ENCODE measurements at regions not wholly inside any gene's neighbourhood (a gene's known extent, or its start where the extent isn't known, plus 50 kb on each side); places are given as distances from the start of the nearest gene placed in this dataset.

GRCh38 chr10:36393801-36394200 lies 731.6 kb upstream of the ANKRD30A start:
- Histone ChIP-seq H3K4me3 (replicated peaks; ENCODE audit: low read depth, low read length) (no peak overlapping the region), H3K27me3 (replicated peaks; ENCODE audit: control insufficient read depth, insufficient read depth, low read length) (no peaks in the 10 kb centered on the region), H3K36me3 (ENCODE audit: control insufficient read depth, insufficient read depth, low read length) (no peaks in the 10 kb centered on the region)
- no peak for TF ChIP-seq CTCF (IDR thresholded peaks at IDR 0.05; ENCODE audit: insufficient read depth, low read length, poor library complexity, severe bottlenecking)
- DNase-seq (ENCODE audit: extremely low read depth, insufficient read length): no peak

GRCh38 chr10:36391405-36391804 lies 734.0 kb upstream of the ANKRD30A start:
- no peaks in the 10 kb centered on the region for H3K27me3 ChIP-seq (replicated peaks; ENCODE audit: control insufficient read depth, insufficient read depth, low read length)
- no peak for DNase-seq (ENCODE audit: extremely low read depth, insufficient read length)
- no peaks in the 10 kb centered on the region for H3K36me3 ChIP-seq (ENCODE audit: control insufficient read depth, insufficient read depth, low read length)
- TF ChIP-seq CTCF (IDR thresholded peaks at IDR 0.05; ENCODE audit: insufficient read depth, low read length, poor library complexity, severe bottlenecking): no peak
- no peak overlapping the region for H3K4me3 ChIP-seq (replicated peaks; ENCODE audit: low read depth, low read length)

GRCh38 chr10:36390221-36390620 lies 735.2 kb upstream of the ANKRD30A start:
- DNase-seq (ENCODE audit: extremely low read depth, insufficient read length): no peak
- no peak for TF ChIP-seq CTCF (IDR thresholded peaks at IDR 0.05; ENCODE audit: insufficient read depth, low read length, poor library complexity, severe bottlenecking)
- Histone ChIP-seq H3K36me3 (ENCODE audit: control insufficient read depth, insufficient read depth, low read length) (no peaks in the 10 kb centered on the region), H3K4me3 (replicated peaks; ENCODE audit: low read depth, low read length) (no peak overlapping the region), H3K27me3 (replicated peaks; ENCODE audit: control insufficient read depth, insufficient read depth, low read length) (no peaks in the 10 kb centered on the region)

GRCh38 chr10:36388166-36388565 lies 737.2 kb upstream of the ANKRD30A start:
- Histone ChIP-seq H3K27me3 (replicated peaks; ENCODE audit: control insufficient read depth, insufficient read depth, low read length) (no peaks in the 10 kb centered on the region), H3K36me3 (ENCODE audit: control insufficient read depth, insufficient read depth, low read length) (no peaks in the 10 kb centered on the region), H3K4me3 (replicated peaks; ENCODE audit: low read depth, low read length) (no peak overlapping the region)
- DNase-seq (ENCODE audit: extremely low read depth, insufficient read length): no peak
- no peak for TF ChIP-seq CTCF (IDR thresholded peaks at IDR 0.05; ENCODE audit: insufficient read depth, low read length, poor library complexity, severe bottlenecking)

GRCh38 chr10:36385693-36386092 lies 739.7 kb upstream of the ANKRD30A start:
- no peaks in the 10 kb centered on the region for H3K36me3 ChIP-seq (ENCODE audit: control insufficient read depth, insufficient read depth, low read length)
- TF ChIP-seq CTCF (IDR thresholded peaks at IDR 0.05; ENCODE audit: insufficient read depth, low read length, poor library complexity, severe bottlenecking): no peak
- no peak for DNase-seq (ENCODE audit: extremely low read depth, insufficient read length)
- no peaks in the 10 kb centered on the region for H3K27me3 ChIP-seq (replicated peaks; ENCODE audit: control insufficient read depth, insufficient read depth, low read length)
- H3K4me3 ChIP-seq (replicated peaks; ENCODE audit: low read depth, low read length): no peak overlapping the region

GRCh38 chr10:36383349-36383748 lies 741.3 kb upstream of the FZD8 start:
- DNase-seq (ENCODE audit: extremely low read depth, insufficient read length): no peak
- no peak overlapping the region for H3K4me3 ChIP-seq (replicated peaks; ENCODE audit: low read depth, low read length)
- no peaks in the 10 kb centered on the region for H3K36me3 ChIP-seq (ENCODE audit: control insufficient read depth, insufficient read depth, low read length)
- no peak for TF ChIP-seq CTCF (IDR thresholded peaks at IDR 0.05; ENCODE audit: insufficient read depth, low read length, poor library complexity, severe bottlenecking)
- no peaks in the 10 kb centered on the region for H3K27me3 ChIP-seq (replicated peaks; ENCODE audit: control insufficient read depth, insufficient read depth, low read length)
